HG03097 (cell line): ENCODE measurements at regions not wholly inside any gene's neighbourhood (a gene's known extent, or its start where the extent isn't known, plus 50 kb on each side); places are given as distances from the start of the nearest gene placed in this dataset.

Experiments used
- ATAC-seq: cut with Tn5 transposase; IDR thresholded peaks from one replicate; pipeline ENCODE4 v1.9.1; 2021; ENCODE audit not compliant: unreplicated experiment, low FRiP score

DNA sequence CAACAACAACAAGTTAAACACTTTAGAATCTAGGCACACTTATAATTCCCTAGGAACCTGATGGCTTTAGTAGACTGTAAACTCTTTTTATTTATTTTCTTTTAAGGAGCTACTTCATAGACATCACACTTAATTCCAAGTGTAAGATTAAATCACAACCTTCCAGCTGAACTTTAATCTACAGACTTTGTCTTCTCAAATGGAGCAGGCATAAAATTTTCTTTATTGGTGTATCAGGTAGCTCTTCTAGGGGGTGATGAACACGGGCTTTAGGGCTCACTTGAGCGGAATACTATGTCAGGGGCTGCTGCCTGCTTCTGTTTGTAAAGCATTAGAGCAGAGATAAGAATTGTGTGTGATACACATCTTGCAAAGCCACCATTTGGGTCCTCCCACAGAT is 525.8 kb upstream of the FAT3 start:
- no peak for ATAC-seq

DNA sequence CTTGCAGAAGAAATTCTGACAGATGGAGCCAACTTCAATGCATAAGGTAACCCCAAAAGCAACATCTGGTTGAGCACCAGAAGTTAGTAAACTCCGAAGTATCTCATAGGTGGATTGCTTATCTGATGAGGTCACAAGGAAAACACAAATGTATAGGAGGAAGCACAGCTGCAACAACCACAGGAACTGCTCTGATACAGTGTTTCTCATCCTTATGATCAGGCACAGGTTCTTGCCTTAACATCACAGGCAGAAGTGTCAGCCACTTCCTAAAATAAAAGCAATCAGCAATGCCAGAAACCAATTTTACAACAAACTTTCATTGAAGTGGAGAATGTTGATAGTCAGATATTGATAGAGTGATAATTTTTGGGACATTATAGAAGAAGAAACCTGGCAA is 530.3 kb upstream of the FAT3 start:
- no peak for ATAC-seq

DNA sequence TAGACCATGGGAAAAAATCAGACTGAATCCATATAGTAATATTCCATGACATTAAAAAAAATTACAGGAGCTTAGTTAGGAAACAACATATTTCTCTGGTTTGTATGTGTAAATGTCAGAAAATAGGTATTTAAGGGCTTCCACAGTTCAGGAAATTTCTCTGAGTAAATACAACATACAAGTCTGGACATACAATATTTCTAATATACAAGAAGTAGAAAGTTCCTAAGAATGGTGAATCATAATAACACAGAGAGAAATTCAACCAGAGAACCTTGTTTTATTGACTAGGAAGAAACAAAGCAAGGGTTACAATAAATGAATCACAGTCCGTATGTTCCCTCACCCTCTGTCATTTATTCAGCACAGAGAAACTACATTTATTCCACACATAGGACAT is 532.7 kb upstream of the FAT3 start:
- ATAC-seq, result no peak

DNA sequence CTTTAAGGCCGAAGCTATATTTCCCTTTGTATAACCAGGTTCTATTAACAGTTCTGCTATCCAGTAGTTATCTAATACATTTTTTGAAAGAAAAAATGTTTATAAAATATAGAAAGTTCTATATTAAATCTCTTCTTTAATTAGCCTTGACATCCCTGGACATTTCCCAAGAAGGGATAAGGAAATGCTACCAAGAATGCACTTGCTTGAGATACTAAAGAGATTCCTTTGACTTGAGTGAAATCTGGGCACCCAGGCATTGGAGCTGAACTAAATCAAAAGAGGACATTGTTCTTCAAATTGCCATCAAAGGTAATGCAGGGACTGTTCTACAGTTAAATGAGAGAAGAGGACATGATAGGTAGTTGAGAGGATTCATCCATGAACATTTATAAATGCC is 535.9 kb upstream of the FAT3 start:
- no peak for ATAC-seq

DNA sequence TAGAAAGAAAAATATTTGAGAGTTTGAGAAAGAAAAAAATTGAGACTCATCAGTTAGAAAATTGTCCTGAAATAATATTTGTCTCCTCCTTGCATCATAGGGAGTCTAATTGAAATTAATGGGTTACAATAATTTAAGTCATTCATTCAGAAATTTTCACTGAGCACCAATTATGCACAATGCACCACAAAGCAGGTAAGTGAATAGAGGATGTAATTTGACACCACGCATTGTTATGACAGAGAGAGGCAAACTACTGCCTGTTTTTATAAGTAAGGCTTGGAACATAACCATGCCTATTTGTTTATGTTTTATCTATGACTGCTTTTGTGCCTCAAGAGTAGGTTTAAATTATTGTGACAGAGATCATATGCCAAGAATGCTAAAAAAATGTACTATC is 537.9 kb upstream of the FAT3 start:
- ATAC-seq, result no peak

DNA sequence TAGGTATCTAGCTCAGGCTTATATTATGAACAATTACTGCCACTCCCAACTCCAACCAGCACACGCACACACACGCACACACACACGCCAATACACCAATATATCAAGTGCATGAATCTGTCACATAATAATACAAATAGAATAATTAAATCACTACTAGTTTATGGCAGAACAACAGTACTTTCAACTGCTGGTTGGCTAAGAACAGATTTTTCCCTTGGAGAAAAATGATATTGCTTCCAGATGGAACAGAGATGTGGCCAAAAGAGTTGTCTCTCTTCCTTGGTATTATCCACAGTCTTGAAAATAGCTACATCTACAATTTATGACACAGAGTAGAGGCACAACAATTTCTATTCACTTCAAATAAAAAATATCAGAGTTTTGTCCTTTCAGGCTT is 538.3 kb upstream of the FAT3 start:
- ATAC-seq, result no peak

DNA sequence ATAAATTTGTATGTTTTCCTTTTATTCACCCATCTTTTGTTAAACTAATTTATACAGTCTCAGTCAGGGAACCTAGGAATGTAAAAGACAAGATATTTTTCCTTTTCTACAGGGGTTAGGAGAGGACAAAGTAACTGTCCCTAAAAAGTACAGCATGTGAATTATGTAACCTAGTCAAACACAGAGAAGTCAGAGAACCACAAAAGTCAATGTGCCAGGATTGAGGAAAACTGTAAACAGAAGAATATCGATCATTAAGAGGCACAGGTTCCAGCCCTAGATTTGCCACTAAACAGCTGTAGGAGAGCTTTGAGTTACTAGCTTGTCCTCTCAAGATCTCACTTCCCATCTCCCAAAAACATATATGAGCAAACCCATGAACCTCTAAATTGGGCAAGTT is 550.9 kb upstream of the FAT3 start:
- no peak for ATAC-seq

DNA sequence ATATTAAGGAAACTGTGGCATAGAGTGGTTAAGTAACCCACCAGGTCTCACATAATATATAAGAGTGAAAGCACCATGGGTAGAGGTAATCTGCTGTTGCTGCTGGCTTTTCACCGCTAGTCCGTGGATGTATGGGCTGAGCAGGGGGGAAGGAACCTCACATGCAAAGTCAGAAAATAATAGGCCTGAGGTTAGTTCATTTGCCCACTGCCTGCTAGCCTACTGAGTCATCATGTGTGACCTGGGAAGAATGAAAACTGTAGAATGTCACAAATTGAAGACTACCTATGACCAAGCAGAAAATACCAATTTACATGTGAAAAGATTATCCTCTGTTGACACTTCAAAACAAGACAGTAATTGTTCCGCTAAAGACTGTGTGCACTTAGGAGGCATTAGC is 560.1 kb upstream of the FAT3 start:
- no peak for ATAC-seq

DNA sequence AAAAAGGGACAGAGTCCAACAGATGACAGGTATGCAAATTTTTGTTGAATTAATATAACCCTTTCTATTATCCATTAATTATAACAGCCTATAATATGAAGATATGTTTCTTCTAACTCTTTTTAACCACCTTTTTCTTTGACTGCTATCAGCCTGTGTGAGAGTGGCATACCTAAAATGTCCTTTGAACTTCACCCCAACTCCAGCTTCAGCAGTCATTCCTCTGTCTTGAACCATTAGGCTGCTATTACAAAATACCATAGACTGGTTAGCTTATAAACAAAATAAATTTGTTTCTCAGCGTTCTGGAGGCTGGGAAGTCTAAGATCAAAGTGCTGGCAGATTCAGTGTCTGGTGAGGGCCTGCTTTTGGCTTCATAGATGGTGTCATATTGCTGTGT is 564.6 kb upstream of the FAT3 start:
- no peak for ATAC-seq

DNA sequence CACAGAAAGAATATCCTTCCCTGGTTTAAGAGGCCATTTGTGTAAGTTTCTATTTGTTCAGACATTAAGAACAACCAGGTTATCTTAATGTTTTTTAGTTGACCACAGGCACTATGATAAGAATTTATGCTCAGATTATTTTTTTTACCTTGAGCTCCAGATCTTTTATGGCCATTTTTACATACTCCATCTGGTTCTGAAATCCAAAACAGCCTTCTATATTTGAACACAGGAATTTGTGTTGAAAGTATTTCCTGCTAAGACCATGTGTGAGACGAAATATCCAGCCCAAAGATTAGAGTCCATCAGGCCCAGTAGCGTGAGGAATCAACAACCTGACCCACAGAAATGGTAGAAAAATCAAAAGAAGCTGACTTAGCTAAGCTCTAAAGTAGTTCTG is 569.9 kb upstream of the FAT3 start:
- ATAC-seq, result no peak

DNA sequence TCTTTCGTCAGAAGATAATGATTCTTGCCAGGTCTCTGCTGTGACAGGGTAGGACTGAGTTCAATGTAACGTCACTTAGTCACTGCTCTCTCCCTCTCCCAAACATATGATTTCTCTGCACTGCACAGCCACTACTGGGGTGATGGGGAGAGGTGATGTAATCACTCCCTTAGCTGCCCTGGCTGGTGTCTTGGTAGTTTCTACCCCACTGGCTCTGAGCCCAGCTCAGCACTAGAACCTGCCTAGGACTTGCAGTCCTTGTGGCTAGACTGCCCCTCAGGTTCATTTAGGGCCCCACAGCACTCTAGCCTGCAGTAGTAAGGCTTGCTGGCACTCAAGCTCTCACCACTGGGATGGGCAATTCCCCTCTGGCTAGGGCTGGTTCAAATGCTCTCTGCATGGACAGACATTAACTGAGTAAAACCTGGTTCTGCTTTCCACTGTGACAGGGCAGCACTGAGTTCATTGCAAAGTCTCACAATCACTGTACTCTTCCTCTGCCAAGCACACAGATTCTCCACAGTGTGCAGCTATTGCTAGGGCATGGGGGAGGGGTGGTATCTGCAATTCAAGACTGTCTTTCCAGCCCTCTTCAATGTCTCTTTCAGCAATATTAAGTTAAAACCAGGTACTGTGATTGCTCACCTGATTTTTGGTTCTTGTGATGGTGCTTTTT is 571.4 kb upstream of the FAT3 start:
- ATAC-seq, result no peak

DNA sequence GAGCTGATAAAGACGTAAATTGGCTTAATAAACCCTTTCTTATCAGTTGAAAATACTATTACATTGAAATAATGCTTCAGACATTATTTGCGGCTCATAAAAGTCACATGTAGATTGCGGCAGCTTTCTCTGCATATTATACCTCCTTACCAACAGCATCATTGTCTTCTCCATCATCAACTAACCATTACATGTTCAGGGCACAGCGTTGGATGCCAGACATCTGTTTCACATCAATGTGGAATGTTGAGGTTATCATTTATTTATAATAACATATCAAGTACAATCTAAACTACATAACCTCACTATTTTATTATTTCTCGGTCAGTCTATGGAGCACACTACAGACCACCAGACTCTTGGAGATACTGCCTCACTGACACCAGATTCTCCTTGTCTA is 573.8 kb upstream of the FAT3 start:
- no peak for ATAC-seq

DNA sequence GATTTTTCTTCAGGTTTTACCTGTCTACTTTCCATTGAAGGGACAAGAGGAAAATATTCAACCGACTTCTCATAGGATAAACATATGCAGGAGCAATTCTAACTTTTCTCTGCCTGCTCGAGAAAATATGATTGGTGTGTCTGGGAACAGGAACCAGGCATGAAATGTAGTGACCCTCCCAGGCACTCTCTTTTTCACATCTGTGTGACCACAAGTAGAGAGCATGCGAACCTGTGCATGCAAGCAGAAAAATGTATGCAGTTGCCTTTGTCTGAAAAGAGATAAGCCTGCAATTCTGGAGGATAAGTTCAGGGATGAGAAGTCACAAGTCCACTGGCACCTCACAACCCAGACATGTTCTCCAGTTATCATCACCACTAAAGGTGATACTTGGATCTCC is 583.5 kb upstream of the FAT3 start:
- ATAC-seq, result no peak

DNA sequence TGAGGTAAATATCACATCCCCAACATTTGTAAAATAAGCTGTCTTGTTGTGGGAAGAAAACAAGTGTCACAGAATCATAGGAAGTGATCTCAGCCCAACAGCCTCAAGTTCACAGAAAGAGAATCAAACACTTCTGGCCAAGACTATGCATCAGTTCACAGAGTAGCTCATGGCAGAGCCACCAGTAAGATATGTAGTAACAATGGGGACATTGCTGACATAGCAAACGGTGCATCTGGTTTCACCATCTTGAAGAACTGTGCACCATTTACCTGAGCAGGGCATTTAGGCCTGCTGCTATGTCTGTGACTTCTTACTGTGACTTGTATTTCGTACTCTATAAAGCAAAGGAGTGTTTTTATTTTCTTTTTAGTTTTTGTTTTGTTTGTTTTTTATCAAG is 585.3 kb upstream of the FAT3 start:
- ATAC-seq, result no peak

DNA sequence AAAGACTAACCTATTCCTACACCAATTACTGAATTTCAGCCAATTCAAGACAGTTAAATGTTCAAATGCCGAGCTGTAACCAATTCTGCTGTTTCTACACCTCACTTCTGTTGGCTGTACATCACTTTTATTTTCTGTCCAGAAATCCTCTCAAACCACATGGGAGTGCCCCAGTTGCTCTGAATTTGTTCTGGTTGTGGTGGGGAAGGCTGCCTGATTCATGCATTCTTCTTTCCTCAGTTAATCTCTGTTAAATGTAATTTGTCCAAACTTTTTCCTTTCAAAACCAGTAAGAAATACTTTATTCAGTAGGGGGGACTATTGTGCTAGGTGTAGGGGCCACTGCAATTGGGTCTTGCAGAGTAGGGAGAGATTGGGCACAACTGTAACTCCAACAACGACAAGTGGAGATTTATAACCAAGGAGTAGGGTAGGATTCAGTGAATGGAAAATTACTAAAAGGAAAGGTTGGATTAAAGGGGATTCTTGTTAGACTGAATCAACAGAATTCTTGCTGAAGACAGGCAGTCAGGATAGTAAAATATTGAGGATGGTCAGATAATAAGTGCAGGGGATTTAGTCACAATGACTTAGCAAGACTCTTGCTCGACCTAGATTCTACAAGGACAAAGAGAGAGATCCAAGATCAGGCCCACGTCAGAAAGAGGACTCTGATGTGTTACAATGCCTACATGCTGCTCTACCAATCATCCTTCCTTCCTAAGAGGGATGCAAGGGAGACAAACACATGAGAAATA is 593.5 kb upstream of the FAT3 start:
- no peak for ATAC-seq

DNA sequence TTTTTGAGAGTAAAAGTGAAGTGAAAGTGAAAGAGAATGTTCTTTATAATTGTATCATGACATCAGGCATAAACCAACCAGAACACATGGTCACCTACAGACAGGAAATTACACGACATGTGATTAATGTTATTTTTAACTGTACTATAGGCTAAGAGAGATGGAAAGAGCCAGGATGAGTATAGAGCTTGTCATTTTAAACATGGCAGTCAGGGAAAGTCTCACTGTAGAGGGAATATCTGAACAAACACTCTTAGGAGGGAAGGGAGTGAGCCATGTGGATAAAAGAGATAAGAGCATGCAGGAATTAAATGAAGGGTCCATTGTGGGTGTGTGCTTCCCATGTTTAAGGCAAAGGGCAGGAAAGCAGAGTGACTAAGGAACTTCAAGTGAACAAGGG is 599.1 kb upstream of the FAT3 start:
- ATAC-seq, result no peak

DNA sequence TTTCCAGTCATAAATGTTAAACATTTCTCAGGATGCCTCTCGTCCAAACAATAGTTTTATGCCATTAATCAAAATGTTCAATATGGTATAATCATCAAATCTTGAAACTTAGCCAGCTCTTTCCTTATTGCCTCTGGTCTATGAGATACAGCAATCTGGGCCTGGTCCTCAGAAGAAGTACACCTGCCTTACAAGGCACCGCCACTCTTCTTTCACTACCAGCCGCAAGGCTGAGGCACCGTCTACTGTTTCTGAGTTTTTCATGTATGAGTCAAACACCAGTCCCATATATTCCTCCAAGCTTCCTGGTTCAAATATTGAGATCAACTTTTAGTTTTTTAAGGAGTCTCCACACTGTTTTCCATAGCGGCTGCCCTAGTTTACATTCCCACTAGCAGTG is 600.6 kb upstream of the FAT3 start:
- no peak for ATAC-seq

DNA sequence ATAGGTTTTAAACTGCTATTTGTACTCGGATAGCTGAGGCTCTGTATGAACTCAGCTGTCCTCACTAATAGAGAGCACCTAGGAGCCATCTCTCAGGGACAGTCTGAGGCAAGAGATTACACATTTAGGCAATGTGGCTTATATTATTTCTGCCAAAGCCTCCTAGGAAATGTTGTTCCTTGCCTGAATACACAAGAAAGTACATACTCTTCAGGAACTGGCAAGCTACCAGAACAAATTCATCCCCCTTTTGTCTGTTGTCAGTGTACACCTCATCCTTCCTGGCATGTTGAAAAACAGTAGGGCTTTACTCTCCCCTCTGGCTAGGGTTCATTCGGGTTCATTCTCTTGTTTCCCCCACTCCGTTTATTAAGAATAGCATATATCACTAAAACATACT is 615.9 kb upstream of the FAT3 start:
- ATAC-seq, result no peak

DNA sequence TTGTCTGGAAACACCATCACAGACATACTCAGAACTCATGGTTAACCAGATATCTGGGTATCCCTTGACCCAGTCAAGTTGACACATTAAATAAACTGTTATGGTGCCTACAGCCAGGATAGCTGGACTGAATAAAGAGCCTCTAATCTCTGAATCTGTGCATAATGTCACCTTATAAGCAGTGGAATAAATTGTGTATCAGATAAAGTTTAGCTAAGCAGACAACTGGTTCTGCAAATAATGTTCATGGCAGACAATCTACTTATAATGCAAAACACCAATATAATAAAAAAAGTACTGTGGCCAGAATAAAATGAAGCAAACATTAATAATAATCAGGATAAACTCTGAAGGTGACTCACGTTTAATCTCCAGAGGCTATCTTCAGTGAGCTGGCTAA is 628.5 kb upstream of the FAT3 start:
- ATAC-seq, result no peak

DNA sequence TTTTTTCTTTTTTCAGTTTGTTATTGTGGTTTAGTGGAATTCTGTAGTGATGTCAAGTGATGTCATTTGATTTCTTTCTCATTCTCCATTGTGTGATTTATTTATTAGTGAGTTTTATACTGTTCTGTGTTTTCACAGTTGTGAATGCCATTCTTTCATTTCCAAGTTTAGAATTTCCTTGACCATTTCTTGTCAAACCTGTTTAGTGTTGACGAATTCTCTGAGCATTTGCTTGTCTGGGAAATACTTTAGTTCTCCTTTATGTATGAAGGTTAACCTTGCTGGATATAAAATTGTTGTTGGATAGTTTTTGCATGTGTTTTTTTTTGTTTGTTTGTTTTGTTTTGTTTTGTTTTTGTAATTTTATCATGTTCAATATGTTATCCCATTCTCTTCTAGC is 633.6 kb upstream of the FAT3 start:
- no peak for ATAC-seq

DNA sequence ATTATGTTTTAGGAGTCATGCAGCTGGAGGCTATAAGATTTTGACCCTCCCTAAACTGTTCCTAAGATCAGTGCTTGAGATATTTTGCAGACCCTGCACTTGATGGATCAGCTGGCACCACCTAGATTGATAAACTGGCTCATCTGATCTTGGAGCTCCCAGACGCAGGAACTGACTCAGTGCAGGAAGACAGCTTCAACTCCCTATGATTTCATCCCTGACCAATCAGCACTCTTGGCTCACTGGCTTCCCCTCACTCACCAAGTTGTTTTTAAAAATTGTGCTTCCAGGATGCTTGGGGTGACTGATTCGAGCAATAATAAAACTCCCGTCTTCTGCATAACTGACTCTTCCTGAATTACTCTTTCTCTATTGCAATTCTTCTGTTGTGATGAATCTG is 637.5 kb upstream of the FAT3 start:
- no peak for ATAC-seq

DNA sequence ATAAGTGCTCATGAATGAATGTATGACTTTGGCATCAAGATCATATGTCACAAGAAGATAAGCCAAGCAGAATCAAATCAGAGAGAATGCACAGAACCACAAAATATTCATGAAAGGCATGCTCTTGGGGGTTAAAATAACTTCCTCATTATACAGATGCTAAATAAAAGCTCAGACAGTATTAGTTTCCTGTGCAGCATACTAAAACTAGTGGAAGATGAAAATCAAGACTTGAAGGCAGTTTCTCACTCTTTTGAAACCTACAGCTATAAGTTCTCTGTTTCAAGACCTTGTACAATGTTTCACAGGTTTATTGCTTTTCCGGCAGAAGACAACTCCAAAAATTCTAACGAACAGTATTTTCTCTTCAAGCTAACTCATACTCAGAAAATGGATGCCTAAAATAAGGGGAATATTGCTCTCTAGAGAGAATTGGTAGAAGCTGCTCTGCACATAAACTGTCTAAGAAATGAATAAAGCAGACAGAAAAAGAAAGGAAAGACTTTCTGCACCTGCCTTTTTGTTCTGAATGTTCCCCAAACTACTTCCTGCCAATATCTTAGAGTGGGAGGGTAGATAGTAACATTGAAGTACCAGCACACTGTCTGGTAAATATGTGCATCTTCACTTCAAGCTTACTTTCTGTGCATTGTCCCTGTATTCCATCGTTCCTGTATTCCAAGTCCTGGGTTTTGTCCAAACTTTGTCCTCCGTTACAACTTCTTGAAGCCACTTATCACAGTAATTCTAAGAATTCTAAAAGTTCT is 639.4 kb upstream of the FAT3 start:
- ATAC-seq, result no peak
